ENCODE measurements at regions not wholly inside any gene's neighbourhood (a gene's known extent, or its start where the extent isn't known, plus 50 kb on each side); places are given as distances from the start of the nearest gene placed in this dataset.
"Not testable (repeated sequence)": the region's sequence is repeated elsewhere in the genome, so short reads cannot be mapped to it uniquely, and the experiment has no call there.

GRCh38 chr3:163717377-163717776 lies 1360.9 kb downstream of the SI start:
- in situ Hi-C loops (cut with MboI; ENCODE audit: low pct_unique_long_range_greater_than_20kb, low sequenced_read_pairs, unreplicated experiment) = no loop called here
- DNase-seq (ENCODE audit: low spot score) = no peak
- no peak for TF ChIP-seq CTCF (IDR thresholded peaks at IDR 0.05; ENCODE audit: extremely low read depth, insufficient read depth, missing control alignments)

GRCh38 chr3:163708428-163708827 lies 1369.9 kb downstream of the SI start:
- in situ Hi-C loops (cut with MboI; ENCODE audit: low pct_unique_long_range_greater_than_20kb, low sequenced_read_pairs, unreplicated experiment) = no loop called here
- DNase-seq (ENCODE audit: low spot score) = no peak
- TF ChIP-seq CTCF (IDR thresholded peaks at IDR 0.05; ENCODE audit: extremely low read depth, insufficient read depth, missing control alignments) = no peak

- in situ Hi-C loops (cut with MboI; ENCODE audit: low pct_unique_long_range_greater_than_20kb, low sequenced_read_pairs, unreplicated experiment) = no loop called here
- no peak for TF ChIP-seq CTCF (IDR thresholded peaks at IDR 0.05; ENCODE audit: extremely low read depth, insufficient read depth, missing control alignments)
- no peak for DNase-seq (ENCODE audit: low spot score)
These were observed 1370.6 kb downstream of the SI start for GRCh38 chr3:163707659-163708058.

- in situ Hi-C loops (cut with MboI; ENCODE audit: low pct_unique_long_range_greater_than_20kb, low sequenced_read_pairs, unreplicated experiment); DNase-seq (ENCODE audit: low spot score): not testable (repeated sequence)
These were observed 1380.1 kb downstream of the SI start for GRCh38 chr3:163698221-163698620.

- in situ Hi-C loops (cut with MboI; ENCODE audit: low pct_unique_long_range_greater_than_20kb, low sequenced_read_pairs, unreplicated experiment) = no loop called here
- no peak for TF ChIP-seq CTCF (IDR thresholded peaks at IDR 0.05; ENCODE audit: extremely low read depth, insufficient read depth, missing control alignments)
- no peak for DNase-seq (ENCODE audit: low spot score)
These were observed 1385.8 kb downstream of the SI start for GRCh38 chr3:163692494-163692893.

GRCh38 chr3:163684651-163685050 lies 1393.6 kb downstream of the SI start:
- no peak for TF ChIP-seq CTCF (IDR thresholded peaks at IDR 0.05; ENCODE audit: extremely low read depth, insufficient read depth, missing control alignments)
- in situ Hi-C loops (cut with MboI; ENCODE audit: low pct_unique_long_range_greater_than_20kb, low sequenced_read_pairs, unreplicated experiment) = no loop called here
- no peak for DNase-seq (ENCODE audit: low spot score)

- DNase-seq (ENCODE audit: low spot score) = no peak
- no peak for TF ChIP-seq CTCF (IDR thresholded peaks at IDR 0.05; ENCODE audit: extremely low read depth, insufficient read depth, missing control alignments)
- in situ Hi-C loops (cut with MboI; ENCODE audit: low pct_unique_long_range_greater_than_20kb, low sequenced_read_pairs, unreplicated experiment) = no loop called here
These were observed 1405.3 kb downstream of the SI start for GRCh38 chr3:163672954-163673353.

Measured in GM13977 (cell line).